HFFc6 (cell line): ENCODE measurements at regions not wholly inside any gene's neighbourhood (a gene's known extent, or its start where the extent isn't known, plus 50 kb on each side); places are given as distances from the start of the nearest gene placed in this dataset.
"Not testable (repeated sequence)": the region's sequence is repeated elsewhere in the genome, so short reads cannot be mapped to it uniquely, and the experiment has no call there.

Experiments
- DNase-seq: peaks from one replicate; pipeline ENCODE4 v3.0.0-alpha.2; 2018
- H3K27ac Mint-ChIP-seq: 2 replicates; pipeline ENCODE4 v1.8.0; 2020; ENCODE audit warnings: mild to moderate bottlenecking, mixed read lengths
- H3K27me3 Mint-ChIP-seq: 2 replicates; pipeline ENCODE4 v1.8.0; 2021; ENCODE audit warnings: mild to moderate bottlenecking, moderate library complexity, mixed read lengths; ENCODE audit not compliant: insufficient read depth
- H3K36me3 Mint-ChIP-seq: 2 replicates; pipeline ENCODE4 v1.8.0; 2021; ENCODE audit warnings: low read depth, mixed read lengths
- H3K4me1 Mint-ChIP-seq: 2 replicates; pipeline ENCODE4 v1.8.0; 2020; ENCODE audit warnings: low read depth, mixed read lengths
- H3K4me3 Mint-ChIP-seq: 2 replicates; pipeline ENCODE4 v1.8.0; 2020; ENCODE audit warnings: mild to moderate bottlenecking, moderate library complexity, mixed read lengths
- H3K9me3 Mint-ChIP-seq: 2 replicates; pipeline ENCODE4 v1.8.0; 2020; ENCODE audit warnings: mild to moderate bottlenecking, mixed read lengths
- TF ChIP-seq, protein P1 (sequence below): fragments of 200-600 bp; sonication (generic); IDR thresholded peaks from 2 replicates; pipeline ENCODE4 v1.5.0; 2021; ENCODE audit warnings: antibody characterized with exemption, mild to moderate bottlenecking

DNA sequence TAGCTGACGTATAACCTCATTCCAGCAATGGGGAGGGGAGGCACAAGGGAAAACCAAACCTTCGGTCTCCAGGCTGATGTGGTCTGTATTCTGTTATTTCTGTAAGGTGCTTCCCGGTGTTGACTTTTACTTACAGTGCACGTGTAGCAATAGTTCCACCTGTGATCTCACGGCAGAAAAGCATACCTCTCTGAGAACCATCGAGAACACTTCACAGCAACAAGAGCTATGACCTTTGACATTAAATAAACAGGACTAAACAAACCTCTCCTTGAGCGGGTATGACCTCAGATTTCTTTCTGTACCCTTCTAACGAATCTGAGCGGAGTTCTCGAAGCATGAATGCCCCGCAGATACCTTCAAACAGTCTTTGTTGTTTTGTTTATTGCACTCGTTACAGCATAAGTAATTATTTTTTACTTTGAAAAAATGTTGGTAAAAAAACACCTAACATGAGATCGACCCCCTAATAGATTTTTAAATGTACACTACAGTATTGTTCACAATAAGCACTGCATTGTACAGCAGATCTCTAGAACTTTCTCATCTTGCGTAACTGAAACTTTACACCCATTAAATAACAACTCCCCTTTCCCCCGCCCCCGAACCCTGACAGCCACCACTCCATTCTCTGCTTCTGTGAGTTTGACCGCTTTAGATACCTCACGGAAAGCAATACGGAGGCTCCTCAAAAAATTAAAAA, 282.3 kb downstream of the GATA3 start:
- Mint-ChIP-seq H3K4me3 (no peak overlapping the region), H3K36me3 (no peaks in the 10 kb centered on the region), H3K9me3 (peaks cover 7% of the 10 kb centered on the region), H3K27me3 (no peaks in the 10 kb centered on the region; the same call in 1 of the 2 replicates), H3K27ac (no peak overlapping the region), H3K4me1 (no peaks in the 10 kb centered on the region; the same call in 1 of the 2 replicates)
- TF ChIP-seq, protein P1, sequence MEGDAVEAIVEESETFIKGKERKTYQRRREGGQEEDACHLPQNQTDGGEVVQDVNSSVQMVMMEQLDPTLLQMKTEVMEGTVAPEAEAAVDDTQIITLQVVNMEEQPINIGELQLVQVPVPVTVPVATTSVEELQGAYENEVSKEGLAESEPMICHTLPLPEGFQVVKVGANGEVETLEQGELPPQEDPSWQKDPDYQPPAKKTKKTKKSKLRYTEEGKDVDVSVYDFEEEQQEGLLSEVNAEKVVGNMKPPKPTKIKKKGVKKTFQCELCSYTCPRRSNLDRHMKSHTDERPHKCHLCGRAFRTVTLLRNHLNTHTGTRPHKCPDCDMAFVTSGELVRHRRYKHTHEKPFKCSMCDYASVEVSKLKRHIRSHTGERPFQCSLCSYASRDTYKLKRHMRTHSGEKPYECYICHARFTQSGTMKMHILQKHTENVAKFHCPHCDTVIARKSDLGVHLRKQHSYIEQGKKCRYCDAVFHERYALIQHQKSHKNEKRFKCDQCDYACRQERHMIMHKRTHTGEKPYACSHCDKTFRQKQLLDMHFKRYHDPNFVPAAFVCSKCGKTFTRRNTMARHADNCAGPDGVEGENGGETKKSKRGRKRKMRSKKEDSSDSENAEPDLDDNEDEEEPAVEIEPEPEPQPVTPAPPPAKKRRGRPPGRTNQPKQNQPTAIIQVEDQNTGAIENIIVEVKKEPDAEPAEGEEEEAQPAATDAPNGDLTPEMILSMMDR: no peak
- DNase-seq: no peak

DNA sequence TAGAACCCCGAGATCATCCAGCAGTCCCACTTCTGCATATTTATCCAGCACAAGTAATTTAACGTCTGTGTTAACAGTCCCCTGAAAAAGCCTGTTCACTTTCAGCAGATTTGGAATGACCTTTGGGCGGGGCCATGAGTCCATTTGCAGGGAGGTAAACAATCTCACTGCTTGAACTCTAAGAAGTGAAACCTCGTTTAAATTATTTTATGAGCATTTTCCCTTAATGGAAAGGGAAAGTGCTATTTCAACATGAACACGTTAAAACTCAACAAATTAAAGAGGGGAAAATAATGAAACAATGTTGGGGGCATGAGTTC, 282.8 kb downstream of the GATA3 start:
- Mint-ChIP-seq H3K4me1 (no peaks in the 10 kb centered on the region), H3K4me3 (no peak overlapping the region), H3K9me3 (peaks cover 7% of the 10 kb centered on the region), H3K36me3 (no peaks in the 10 kb centered on the region), H3K27ac (no peak overlapping the region), H3K27me3 (no peaks in the 10 kb centered on the region; the same call in 1 of the 2 replicates)
- DNase-seq: no peak
- TF ChIP-seq, protein P1: no peak

DNA sequence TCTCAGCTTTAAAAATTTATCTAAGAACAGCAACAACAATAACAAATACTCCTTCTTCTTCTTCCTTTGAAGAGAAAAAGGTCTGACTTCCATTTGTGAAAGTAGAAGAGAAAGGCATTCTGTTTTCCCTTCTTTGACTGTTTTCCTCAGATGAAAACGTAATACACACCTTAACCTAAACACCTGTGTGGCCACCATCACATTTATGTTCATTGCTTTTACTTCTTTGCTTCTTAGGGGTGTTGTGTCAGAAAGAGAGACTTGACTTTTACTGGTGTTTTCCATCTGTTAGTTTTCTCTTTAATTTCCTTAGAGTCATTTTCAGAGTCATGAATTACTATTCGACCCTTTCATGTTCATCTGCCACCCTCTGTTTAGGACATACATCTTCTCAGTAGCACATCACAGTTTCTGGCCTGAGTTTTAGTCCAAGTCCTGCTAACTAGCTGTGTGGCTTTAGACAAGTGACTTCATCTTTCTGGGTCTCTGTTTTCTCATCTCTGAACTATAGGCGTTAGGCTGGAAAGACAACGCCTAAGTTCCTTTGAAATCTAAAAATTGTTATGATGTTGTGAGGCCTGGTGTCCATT, 283.8 kb downstream of the GATA3 start:
- no peak overlapping the region for H3K27ac Mint-ChIP-seq
- TF ChIP-seq, protein P1: no peak
- no peaks in the 10 kb centered on the region for H3K36me3 Mint-ChIP-seq
- H3K4me3 Mint-ChIP-seq: no peak overlapping the region
- H3K4me1 Mint-ChIP-seq: no peaks in the 10 kb centered on the region
- H3K27me3 Mint-ChIP-seq: no peaks in the 10 kb centered on the region
- DNase-seq: no peak
- H3K9me3 Mint-ChIP-seq: peaks cover 7% of the 10 kb centered on the region

DNA sequence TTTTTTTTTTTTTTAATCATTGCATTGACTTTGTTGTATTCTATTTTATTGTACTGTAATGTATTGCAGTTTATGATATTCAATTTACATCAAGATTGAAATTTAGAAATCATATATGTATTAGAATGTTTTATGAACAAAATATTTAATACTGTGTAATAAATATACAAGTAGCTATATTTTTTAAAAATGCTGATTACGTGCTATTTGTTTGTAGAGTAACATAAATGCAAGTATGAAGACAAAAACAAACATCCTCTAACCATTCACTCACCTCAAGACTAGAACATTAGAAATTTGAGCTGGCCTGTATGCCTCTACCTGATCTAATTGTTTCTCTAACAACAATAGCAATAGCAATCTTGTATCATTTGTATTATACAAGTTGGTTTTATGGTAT, 290.3 kb downstream of the GATA3 start:
- TF ChIP-seq, protein P1: no peak
- DNase-seq: no peak
- Mint-ChIP-seq H3K4me1 (no peaks in the 10 kb centered on the region), H3K36me3 (no peaks in the 10 kb centered on the region), H3K27ac (no peak overlapping the region), H3K4me3 (no peak overlapping the region), H3K9me3 (peaks cover 14% of the 10 kb centered on the region), H3K27me3 (0 out of 2 replicates have a peak, but pooled peaks cover 2% of the 10 kb centered on the region)

DNA sequence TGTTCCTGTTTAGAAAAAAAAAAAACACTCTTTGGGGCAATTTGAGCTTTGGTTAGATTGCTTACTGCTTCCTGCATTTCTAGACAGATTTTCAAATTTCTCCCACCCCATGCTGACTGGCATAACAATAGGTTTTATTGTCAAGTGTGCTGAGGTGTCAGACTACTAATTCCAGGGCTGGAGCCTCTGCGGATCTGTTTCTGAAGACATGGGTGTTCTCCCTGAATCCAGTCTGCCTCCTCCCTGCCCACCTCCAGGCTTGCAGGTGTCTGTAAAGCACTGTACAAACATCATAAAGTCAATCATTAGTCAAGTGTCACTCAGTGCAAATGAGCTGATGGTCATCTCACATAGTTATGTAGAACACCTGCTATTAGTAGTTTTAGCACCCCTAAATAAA, 292.4 kb downstream of the GATA3 start:
- Mint-ChIP-seq H3K27ac (no peak overlapping the region), H3K27me3 (0 out of 2 replicates have a peak, but pooled peaks cover 2% of the 10 kb centered on the region), H3K4me3 (no peak overlapping the region), H3K36me3 (no peaks in the 10 kb centered on the region), H3K9me3 (peaks cover 18% of the 10 kb centered on the region), H3K4me1 (no peaks in the 10 kb centered on the region)
- TF ChIP-seq, protein P1: no peak
- DNase-seq: no peak

DNA sequence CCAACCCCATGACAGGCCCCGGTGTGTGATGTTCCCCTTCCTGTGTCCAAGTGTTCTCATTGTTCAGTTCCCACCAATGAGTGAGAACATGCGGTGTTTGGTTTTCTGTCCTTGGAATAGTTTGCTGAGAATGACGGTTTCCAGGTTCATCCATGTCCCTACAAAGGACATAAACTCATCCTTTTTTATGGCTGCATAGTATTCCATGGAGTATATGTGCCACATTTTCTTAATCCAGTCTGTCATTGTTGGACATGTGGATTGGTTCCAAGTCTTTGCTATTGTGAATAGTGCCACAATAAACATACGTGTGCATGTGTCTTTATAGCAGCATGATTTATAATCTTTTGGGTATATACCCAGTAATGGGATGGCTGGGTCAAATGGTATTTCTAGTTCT, 293.1 kb downstream of the GATA3 start:
- not testable (repeated sequence) for H3K27me3 Mint-ChIP-seq

More for the DNA sequence above, 293.1 kb downstream of the GATA3 start:
- H3K4me3 Mint-ChIP-seq, H3K36me3 Mint-ChIP-seq, H3K27ac Mint-ChIP-seq, DNase-seq, H3K4me1 Mint-ChIP-seq: not testable (repeated sequence)
- H3K9me3 Mint-ChIP-seq: peaks cover 18% of the 10 kb centered on the region
